Thyroid gland (tissue), 4 donors: ENCODE measurements at regions not wholly inside any gene's neighbourhood (a gene's known extent, or its start where the extent isn't known, plus 50 kb on each side); places are given as distances from the start of the nearest gene placed in this dataset.

ENCODE experiments used
- DNase-seq, 2 donors: peaks; one replicate each; pipeline ENCODE4 v3.0.0-alpha.2; 2019
- H3K27ac ChIP-seq, 3 donors: fragments of 200-600 bp; sonication (generic); 1 replicate in 2 of 3; 2 replicates in 1 of 3; pipeline ENCODE4 v1.5.1; 2016 to 2019; ENCODE audit warnings: mild to moderate bottlenecking in 1 of 3, moderate library complexity in 1 of 3
- H3K27me3 ChIP-seq: fragments of 200-600 bp; sonication (generic); one replicate; pipeline ENCODE4 v1.5.1; 2019
- H3K36me3 ChIP-seq, 2 donors: fragments of 200-600 bp; sonication (generic); one replicate each; pipeline ENCODE4 v1.5.1; 2016 to 2019
- H3K4me1 ChIP-seq, 2 donors: fragments of 200-600 bp; sonication (generic); one replicate each; pipeline ENCODE4 v1.5.1; 2017 to 2019
- H3K4me3 ChIP-seq, 3 donors: fragments of 200-600 bp; sonication (generic); replicated peaks in 1 of 3; 1 replicate in 2 of 3; 2 replicates in 1 of 3; pipeline ENCODE4 v1.5.1; 2016; ENCODE audit warnings: mild to moderate bottlenecking in 1 of 3
- H3K9me3 ChIP-seq: fragments of 200-600 bp; sonication (generic); one replicate; pipeline ENCODE4 v1.5.1; 2017
- POLR2A ChIP-seq, 2 donors: fragments of 450-650 bp; IDR thresholded peaks; one replicate each; pipeline ENCODE4 v1.6.1; 2017; ENCODE audit warnings: antibody characterized with exemption in 2 of 2, mild to moderate bottlenecking in 2 of 2, moderate library complexity in 1 of 2
- WGBS, 2 donors: methylation state at CpG; one replicate each; pipeline ENCODE4 v1.1.5; 2017; 5-methylcytosine and 5-hydroxymethylcytosine counted together
- intact Hi-C: fragments of 100-400 bp; cut with DNase I; formaldehyde crosslinking; loops from one replicate; pipeline ENCODE4 v1.15.1; 2023
- TF ChIP-seq, protein P1 (sequence below), 6 experiments: fragments of 200-600 bp in 3 of 6; fragments of 450-650 bp in 3 of 6; sonication (generic) in 3 of 6; IDR thresholded peaks; one replicate each; pipeline ENCODE4 v1.5.1; 2016 to 2019; ENCODE audit warnings: antibody characterized with exemption in 6 of 6, mild to moderate bottlenecking in 2 of 6, inconsistent platforms in 1 of 6, moderate library complexity in 1 of 6

DNA sequence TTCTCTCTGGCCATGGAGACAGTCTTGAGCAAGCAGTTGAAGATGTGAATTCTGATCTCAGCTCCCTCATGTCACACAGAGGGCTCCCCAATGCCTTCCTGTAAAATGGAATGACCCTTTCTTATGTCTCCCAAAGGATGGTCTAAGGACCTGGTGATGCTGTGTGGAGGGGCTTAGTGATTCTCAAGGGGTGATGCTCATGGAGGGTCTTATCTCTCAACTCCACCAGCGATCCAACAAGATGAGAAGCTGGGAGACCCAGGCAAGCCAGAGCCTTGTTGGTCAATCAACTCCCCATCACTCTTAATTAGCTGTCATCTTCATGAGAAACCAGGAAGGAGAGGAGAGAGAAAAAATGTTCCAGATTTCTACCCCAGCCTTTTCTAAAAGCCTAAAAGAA, 78.0 kb upstream of the SORCS3 start:
- Histone ChIP-seq H3K9me3 (no peaks in the 10 kb centered on the region), H3K4me3 (no peak overlapping the region), H3K27ac (no peak overlapping the region), H3K27me3 (no peaks in the 10 kb centered on the region), H3K36me3 (no peaks in the 10 kb centered on the region), H3K4me1 (no peaks in the 10 kb centered on the region)
- 78 to 80% methylated on average over 1 of the region's 1 CpG for WGBS, 2 donors
- DNase-seq = no peak
- no peak for TF ChIP-seq POLR2A (IDR thresholded peaks at IDR 0.05)
- TF ChIP-seq, protein P1, sequence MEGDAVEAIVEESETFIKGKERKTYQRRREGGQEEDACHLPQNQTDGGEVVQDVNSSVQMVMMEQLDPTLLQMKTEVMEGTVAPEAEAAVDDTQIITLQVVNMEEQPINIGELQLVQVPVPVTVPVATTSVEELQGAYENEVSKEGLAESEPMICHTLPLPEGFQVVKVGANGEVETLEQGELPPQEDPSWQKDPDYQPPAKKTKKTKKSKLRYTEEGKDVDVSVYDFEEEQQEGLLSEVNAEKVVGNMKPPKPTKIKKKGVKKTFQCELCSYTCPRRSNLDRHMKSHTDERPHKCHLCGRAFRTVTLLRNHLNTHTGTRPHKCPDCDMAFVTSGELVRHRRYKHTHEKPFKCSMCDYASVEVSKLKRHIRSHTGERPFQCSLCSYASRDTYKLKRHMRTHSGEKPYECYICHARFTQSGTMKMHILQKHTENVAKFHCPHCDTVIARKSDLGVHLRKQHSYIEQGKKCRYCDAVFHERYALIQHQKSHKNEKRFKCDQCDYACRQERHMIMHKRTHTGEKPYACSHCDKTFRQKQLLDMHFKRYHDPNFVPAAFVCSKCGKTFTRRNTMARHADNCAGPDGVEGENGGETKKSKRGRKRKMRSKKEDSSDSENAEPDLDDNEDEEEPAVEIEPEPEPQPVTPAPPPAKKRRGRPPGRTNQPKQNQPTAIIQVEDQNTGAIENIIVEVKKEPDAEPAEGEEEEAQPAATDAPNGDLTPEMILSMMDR (IDR thresholded peaks at IDR 0.05) = no peak
- intact Hi-C loops = no loop called here

DNA sequence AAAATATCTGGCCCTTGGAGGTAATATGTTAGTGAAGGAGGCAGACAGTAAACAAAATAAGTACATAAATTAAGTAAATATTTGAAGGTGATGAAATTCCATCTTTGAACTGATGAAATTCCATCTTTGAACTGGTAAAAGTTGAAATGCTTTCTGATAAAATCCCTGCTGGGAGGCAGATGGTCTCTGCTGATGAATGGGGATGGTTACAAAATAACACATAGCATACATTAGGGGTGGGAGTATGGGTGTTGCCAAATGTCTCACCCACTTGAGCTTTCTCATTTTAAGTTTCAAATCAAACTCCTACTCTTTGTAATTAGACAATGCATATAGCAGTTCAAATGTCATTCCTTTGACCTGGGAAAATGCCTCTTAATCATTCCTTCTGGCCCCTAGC, 77.5 kb upstream of the SORCS3 start:
- no peak overlapping the region for H3K27ac ChIP-seq
- intact Hi-C loops = no loop called here
- no peaks in the 10 kb centered on the region for H3K27me3 ChIP-seq
- H3K4me3 ChIP-seq = no peak overlapping the region
- no peaks in the 10 kb centered on the region for H3K4me1 ChIP-seq
- no peak for DNase-seq
- TF ChIP-seq, protein P1 (IDR thresholded peaks at IDR 0.05) = no peak
- no peak for TF ChIP-seq POLR2A (IDR thresholded peaks at IDR 0.05)
- H3K36me3 ChIP-seq = no peaks in the 10 kb centered on the region
- no peaks in the 10 kb centered on the region for H3K9me3 ChIP-seq

- no peak for TF ChIP-seq POLR2A (IDR thresholded peaks at IDR 0.05)
- TF ChIP-seq, protein P1 (IDR thresholded peaks at IDR 0.05) = no peak
- DNase-seq = no peak
- 80 to 100% methylated on average over 1 of the region's 1 CpG for WGBS, 2 donors
- H3K36me3 ChIP-seq = no peaks in the 10 kb centered on the region
- H3K9me3 ChIP-seq = no peaks in the 10 kb centered on the region
- H3K27ac ChIP-seq = no peak overlapping the region
- intact Hi-C loops = no loop called here
- no peaks in the 10 kb centered on the region for H3K4me1 ChIP-seq
- no peaks in the 10 kb centered on the region for H3K27me3 ChIP-seq
- H3K4me3 ChIP-seq = no peak overlapping the region
Observed at GRCh38 chr10:104574427-104574826, 66.7 kb upstream of the SORCS3 start.

GRCh38 chr10:104574838-104575237, 66.3 kb upstream of the SORCS3 start:
- intact Hi-C loops = no loop called here
- no peak overlapping the region for H3K4me3 ChIP-seq
- DNase-seq = no peak

DNA sequence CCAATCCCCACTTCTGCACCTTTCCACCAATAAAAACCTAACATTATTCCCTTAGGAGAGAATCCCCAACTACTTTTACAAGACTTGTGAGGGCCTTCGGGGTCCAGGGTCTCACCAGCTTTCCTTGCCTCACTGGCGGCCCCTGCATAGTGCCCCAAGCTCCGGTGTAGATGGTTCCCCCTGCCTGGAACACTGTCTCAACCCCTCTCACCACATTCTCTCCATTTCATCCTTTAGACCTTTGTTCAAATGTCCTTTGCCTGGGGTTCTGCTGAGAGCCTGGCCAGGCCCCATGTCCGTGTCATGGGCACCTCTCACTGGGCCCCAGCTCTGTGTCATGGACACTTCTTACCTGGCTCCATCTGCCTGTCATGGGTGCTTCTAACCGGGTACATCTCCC, 64.5 kb upstream of the SORCS3 start:
- Histone ChIP-seq H3K9me3 (no peaks in the 10 kb centered on the region), H3K27me3 (no peaks in the 10 kb centered on the region), H3K27ac (no peak overlapping the region), H3K4me3 (no peak overlapping the region), H3K36me3 (no peaks in the 10 kb centered on the region), H3K4me1 (no peaks in the 10 kb centered on the region)
- TF ChIP-seq POLR2A (IDR thresholded peaks at IDR 0.05) = no peak
- TF ChIP-seq, protein P1 (IDR thresholded peaks at IDR 0.05) = no peak
- no peak for DNase-seq
- intact Hi-C loops = no loop called here
- WGBS, 2 donors = 92 to 93% methylated on average over 5 of the region's 5 CpGs

More at GRCh38 chr10:104574838-104575237, 66.3 kb upstream of the SORCS3 start:
- TF ChIP-seq, protein P1 (IDR thresholded peaks at IDR 0.05) = no peak
- no peak for TF ChIP-seq POLR2A (IDR thresholded peaks at IDR 0.05)
- Histone ChIP-seq H3K4me1 (no peaks in the 10 kb centered on the region), H3K27me3 (no peaks in the 10 kb centered on the region), H3K9me3 (no peaks in the 10 kb centered on the region), H3K36me3 (no peaks in the 10 kb centered on the region), H3K27ac (no peak overlapping the region)
